Stimulated activated CD8-positive, alpha-beta memory T cell treated with anti-CD3 and anti-CD28 coated beads, Interleukin-12 subunit alpha, Interleukin-12 subunit beta, amount 100 ng/mL, for 1 hour (primary cell): ENCODE measurements at regions not wholly inside any gene's neighbourhood (a gene's known extent, or its start where the extent isn't known, plus 50 kb on each side); places are given as distances from the start of the nearest gene placed in this dataset.
"Not testable (repeated sequence)": the region's sequence is repeated elsewhere in the genome, so short reads cannot be mapped to it uniquely, and the experiment has no call there.

ENCODE experiments used
- DNase-seq: peaks from one replicate; pipeline ENCODE4 v3.0.0-alpha.2; 2020; ENCODE audit warnings: low read depth

DNA sequence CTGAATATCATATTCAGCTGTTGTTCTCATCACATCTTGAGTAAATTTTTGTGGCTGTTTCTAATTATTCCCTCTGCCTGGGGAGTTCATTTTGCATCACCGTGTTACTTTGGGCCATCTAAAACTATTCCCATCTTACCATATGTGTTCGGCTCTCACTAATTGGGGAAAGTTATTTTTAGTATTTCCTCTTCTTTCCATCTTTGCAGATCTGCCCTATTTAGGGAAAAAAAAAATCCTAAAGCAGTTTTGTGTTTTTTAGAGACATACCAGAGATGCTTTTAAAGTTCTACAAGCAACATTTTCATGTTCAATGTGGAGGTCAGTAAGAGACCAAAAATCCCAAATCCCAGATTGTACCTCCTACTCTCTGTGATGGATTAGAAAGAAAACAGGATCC, 111.3 kb upstream of the NDUFV2 start:
- no peak for DNase-seq

DNA sequence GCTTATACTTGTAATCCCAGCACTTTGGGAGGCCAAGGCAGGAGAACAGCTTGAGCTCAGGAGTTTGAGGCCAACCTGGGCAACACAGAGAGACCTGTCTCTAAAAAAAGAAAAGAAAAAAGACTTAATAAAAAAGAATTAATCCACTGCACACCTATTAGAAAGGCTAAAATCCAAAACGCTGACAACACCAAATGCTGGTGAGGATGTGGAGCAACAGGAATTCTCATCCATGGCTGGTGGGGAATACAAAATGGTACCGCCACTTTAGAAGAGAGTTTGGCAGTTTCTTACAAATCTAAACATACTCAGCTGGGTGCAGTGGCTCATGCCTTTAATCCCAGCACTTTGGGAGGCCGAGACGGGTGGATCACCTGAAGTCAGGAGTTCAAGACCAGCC, 110.0 kb upstream of the NDUFV2 start:
- DNase-seq, result not testable (repeated sequence)

DNA sequence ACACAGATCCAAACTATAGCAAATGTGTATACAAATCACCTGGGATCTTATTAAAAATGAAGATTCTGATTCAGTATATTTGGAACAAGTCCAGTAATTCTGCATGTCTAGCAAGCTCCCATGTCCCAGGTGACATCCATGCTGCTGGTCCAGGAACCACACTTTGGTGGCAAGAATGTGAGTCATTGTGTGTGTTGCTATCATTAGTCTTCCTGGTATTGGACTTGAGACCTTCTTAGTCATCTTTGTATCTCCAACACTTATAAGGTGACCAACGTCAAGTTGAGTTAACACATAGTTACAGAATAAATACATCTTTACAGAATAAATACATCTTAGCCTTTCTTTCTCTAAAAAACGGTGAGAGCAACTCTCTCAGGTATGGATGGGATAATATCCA, 107.9 kb upstream of the NDUFV2 start:
- no peak for DNase-seq

GRCh38 chr18:8995096-8995495, 107.4 kb upstream of the NDUFV2 start:
- DNase-seq, result no peak

DNA sequence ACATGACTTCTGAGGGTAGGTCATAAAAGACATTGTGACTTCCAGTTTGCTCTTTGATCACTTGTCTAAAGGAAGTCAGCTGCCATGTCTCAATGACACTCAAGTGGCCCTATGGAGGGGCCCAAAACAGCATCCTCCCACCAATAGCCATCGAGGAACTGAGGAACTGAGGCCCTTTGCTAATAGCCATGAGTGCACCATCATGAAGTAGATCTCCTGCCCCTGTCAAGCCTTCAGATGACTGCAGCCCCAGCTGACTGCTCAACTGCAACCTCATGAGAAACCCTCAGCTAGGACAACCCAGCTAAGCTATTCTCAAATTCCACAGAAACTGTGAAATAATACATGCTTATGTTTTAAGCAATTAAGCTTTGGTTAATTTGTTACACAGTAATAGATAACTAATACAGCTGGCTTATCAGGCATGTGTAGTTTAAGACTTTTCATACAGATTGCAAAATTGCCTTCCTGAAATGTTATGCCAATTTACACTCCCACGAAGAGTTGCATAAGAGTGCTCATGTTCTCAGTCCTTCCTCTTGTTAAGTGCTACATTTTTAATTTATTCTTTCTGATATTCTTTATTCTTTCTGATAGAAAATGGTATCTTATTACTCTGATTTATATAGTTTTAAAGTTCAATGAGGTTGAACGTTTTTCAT, 105.6 kb upstream of the NDUFV2 start:
- no peak for DNase-seq

DNA sequence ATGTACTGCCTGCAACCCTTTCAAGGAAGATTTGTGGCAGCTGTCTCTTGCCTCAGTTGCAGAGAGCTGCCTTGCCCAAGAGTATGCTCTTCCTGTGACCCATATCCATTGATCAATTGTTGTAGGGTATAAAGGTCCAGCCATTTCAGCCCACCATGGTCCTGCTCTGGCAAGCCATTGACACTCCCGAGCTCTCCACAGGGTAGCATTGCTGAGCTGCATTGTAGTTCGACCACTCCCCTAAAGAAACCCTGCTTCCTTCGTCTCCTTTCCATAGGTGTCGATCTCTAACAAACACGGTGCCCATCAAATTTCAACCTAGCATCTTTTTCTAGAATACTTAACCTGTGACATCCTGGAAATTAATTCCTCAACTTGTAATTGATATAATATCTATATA, 104.9 kb upstream of the NDUFV2 start:
- no peak for DNase-seq

- DNase-seq, result no peak
These were observed 103.8 kb upstream of the NDUFV2 start for GRCh38 chr18:8998481-8999217.

- no peak for DNase-seq
These were observed 102.6 kb upstream of the NDUFV2 start for GRCh38 chr18:8999872-9000271.

DNA sequence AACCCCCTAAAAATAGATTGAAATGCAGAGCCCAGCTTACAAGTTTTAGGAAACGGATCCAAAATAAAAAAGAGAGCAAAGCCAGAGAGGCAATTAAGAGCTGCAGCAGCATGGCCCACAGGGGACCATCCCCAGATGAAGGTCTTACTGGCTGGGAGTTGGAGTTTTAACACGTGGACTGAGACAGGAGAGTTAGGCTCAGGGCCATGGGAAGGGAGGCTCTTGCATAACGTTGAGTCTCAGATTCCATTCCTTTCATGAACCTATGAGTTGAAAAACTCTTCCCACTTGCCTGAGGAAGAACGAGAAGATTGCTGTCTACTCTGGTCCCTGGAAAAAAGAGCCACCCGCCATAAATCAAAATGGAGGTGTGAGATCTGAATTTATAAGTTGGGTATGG, 101.8 kb upstream of the NDUFV2 start:
- DNase-seq, result no peak

DNA sequence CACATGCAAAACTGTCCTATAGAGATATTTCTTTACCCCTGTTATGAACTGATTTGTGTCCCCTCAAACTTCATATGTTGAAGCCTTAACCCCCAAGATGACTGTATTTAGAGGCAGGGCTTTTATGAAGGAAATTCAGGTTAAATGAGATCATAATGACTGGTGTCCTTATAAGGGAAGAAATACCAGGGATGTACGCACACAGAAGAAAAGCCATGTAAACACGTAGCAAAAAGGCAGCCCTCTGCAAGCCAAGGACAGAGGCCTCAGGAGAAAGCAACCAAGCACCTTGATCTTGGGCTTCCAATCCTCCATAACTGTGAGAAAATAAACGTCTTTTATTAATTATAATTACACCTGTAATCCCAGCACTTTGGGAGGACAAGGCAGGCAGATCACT, 101.3 kb upstream of the NDUFV2 start:
- no peak for DNase-seq

- DNase-seq, result no peak
These were observed 98.9 kb upstream of the NDUFV2 start for GRCh38 chr18:9003406-9004100.

DNA sequence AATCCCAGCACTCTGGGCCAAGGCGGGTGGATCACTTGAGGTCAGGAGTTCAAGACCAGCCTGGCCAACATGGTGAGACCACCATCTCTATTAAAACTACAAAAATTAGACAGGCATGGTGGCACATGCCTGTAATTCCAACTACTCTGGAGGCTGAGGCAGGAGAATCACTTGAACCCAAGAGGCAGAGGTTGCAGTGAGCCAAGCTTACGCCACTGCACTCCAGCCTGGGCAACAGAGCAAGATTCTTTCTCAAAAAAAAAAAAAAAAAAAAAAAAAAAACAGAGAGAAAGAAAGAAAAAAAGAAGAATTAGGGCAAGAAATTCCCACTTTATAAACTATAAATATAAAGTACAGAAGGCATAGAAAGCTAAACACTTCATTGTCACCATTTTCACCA, 98.2 kb upstream of the NDUFV2 start:
- not testable (repeated sequence) for DNase-seq

GRCh38 chr18:9007700-9008099, 94.8 kb upstream of the NDUFV2 start:
- not testable (repeated sequence) for DNase-seq

DNA sequence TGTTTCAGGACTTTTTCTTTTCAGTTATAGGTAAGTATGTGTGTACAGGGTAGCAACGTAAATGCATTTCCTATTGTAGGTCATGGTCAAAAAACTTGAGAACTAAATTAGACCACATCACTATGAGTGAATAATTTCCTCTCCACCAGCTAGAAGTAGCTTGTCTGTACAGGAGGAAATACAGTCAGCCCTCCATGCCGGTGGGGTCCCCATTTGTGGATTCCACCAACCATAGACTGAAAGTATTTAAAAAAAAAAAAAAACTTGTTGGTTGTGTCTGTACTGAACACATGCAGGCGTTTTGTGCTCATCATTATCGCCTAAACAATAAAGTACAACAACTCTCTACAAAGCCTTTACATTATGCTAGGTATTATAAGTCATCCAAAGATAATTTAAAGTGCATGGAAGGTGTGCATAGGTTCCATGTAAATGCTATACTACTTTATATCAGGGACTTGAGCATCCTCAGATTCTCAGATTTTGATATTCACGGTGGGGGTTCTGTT, 94.2 kb upstream of the NDUFV2 start:
- no peak for DNase-seq

GRCh38 chr18:9008709-9009635, 93.5 kb upstream of the NDUFV2 start:
- DNase-seq, result no peak

GRCh38 chr18:9009703-9010488, 92.6 kb upstream of the NDUFV2 start:
- DNase-seq, result no peak

DNA sequence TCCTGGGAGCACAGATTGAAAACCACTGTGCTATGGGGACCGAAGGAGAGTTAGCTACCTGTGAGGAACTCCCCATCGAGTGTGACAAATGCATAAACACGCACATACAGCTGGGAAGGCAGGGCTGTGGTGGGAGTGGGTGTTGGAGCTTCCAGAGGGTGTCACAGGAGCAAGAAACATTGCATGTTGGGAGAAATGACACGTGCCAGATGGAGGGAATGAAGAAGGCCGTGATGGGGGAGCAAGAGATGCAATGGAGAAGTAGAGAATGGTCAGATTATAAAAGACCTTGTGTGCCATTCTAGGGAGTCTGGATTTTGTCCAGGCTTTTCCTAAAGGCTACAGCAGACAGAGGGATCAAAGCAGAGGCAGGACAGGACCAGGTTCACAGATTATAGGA, 91.1 kb upstream of the NDUFV2 start:
- DNase-seq, result no peak

GRCh38 chr18:9013926-9014373, 88.5 kb upstream of the NDUFV2 start:
- DNase-seq, result no peak

GRCh38 chr18:9015689-9016088, 86.8 kb upstream of the NDUFV2 start:
- DNase-seq, result no peak

GRCh38 chr18:9016633-9017166, 85.8 kb upstream of the NDUFV2 start:
- DNase-seq, result no peak
